ENCODE measurements at regions not wholly inside any gene's neighbourhood (a gene's known extent, or its start where the extent isn't known, plus 50 kb on each side); places are given as distances from the start of the nearest gene placed in this dataset.
A peak's percentile ranks its signal among the peaks of the same experiment; 100 is the strongest.
"Not testable (repeated sequence)": the region's sequence is repeated elsewhere in the genome, so short reads cannot be mapped to it uniquely, and the experiment has no call there.

DNA sequence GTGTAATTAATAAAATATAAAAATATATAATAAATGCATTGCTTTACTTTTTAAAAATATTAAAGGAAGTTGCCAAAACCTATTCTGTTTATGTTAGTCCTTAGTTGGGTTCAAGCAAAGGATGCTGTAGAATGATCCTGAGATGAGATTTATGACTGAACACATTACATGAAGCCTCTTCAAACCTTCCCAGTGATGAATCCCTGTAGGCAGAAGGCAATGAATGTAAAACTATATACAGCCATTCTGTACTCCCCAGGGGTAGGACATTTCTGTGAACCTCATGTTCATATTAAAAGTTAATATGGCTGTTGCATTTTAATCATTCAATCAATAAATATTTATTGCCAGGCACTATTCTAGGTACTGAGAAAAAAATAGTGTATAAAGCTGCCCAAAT lies 166.0 kb downstream of the RFPL4B start:
- no peak for DNase-seq (ENCODE audit: low spot score)

DNA sequence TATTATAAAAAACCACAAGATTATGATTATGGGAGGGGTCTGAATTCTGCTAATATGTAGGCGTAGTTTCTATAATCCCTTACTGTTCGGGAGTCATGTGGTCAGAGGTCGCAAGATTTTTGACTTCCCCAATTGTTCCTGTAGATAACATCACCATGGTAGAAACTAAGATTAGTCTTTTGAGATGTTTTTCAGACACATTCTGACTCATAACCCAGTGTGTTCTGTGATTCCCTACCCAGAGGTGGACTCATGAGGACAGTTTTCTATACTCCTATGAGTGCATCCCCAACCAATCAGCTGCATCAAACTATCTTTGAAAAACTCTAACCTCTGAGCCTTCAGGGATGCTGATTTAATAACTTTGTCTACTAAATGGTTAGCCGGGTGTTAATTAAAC lies 175.5 kb downstream of the RFPL4B start:
- DNase-seq (ENCODE audit: low spot score): no peak

DNA sequence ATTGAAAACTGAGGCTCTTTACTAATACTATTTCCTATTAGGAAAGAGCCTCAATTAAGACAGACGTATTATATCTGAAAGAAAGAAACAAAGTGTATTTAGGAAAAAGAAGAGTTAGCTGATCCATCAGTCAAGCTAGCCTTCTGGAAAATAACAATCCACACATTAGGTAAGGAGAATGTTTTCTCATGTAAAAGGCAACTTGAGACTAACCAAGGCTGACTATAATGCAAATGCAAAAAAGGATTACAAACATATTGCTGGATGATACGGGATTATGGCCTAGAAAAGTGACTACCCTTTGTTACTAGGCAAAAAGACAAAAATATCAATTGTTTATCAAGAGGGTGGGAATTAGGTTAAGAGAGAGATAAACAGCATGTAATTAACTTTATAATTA lies 176.9 kb downstream of the RFPL4B start:
- no peak for DNase-seq (ENCODE audit: low spot score)

DNA sequence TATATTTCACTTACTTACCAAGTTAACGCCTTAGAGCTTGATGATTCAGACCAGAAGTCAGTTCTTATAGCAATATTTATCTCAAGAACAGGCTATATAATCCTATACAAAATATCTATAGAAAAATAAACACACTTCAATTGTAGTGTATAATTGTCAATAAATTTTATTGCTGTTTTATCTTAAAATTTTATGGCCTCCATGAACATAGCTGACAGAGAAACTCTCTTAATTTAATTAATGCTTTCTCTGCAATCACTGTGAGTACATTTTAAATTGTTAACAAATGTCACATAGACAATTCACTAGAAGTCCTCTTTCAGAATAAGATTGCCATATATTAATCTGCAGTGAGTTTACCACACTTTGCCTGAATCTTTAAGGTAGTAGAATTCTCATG lies 178.6 kb downstream of the RFPL4B start:
- DNase-seq (ENCODE audit: low spot score): no peak

DNA sequence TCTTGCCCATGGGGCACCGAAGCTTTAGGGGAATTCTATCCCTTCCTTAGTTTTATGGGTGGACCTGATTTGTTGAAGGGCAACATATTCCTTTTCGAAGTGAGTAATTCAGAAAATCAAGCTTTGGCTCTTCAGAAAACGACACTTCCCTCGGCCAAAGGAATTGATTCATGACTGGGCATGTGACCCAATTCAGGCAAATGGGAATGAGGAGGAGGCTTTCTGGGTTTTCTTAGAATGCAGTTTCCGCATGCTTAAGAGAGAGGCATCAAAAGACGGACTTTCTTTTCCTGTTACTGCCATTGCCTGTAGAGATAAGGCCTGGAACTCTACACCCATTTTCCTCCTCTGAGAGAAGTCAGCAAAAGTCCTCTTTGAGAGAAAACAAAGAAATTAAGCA lies 179.5 kb downstream of the RFPL4B start:
- DNase-seq (ENCODE audit: low spot score): no peak

DNA sequence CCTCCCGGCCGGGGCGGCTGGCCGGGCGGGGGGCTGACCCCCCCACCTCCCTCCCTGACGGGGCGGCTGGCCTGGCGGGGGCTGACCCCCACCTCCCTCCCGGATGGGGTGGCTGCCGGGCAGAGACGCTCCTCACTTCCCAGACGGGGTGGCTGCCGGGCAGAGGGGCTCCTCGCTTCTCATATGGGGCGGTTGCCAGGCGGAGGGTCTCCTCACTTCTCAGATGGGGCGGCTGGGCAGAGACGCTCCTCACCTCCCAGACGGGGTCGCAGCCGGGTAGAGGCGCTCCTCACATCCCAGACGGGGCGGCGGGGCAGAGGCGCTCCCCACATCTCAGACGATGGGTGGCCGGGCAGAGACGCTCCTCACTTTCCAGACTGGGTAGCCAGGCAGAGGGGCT lies 181.2 kb downstream of the RFPL4B start:
- DNase-seq (ENCODE audit: low spot score): not testable (repeated sequence)

DNA sequence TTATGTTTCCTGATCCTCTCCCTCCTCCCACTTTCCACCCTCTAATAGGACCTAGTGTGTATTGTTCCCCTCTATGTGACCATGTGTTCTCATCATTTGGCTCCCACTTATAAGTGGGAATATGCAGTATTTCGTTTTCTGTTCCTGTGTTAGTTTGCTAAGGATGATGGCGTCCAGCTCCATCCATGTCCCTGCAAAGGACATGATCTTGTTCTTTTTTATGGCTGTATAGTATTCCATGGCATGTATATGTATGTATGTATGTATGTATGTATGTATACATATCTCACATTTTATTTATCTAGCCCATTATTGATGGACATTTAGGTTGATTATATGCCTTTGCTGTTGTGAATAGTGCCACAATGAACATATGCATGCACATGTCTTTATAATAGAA lies 188.7 kb downstream of the RFPL4B start:
- DNase-seq (ENCODE audit: low spot score): no peak

DNA sequence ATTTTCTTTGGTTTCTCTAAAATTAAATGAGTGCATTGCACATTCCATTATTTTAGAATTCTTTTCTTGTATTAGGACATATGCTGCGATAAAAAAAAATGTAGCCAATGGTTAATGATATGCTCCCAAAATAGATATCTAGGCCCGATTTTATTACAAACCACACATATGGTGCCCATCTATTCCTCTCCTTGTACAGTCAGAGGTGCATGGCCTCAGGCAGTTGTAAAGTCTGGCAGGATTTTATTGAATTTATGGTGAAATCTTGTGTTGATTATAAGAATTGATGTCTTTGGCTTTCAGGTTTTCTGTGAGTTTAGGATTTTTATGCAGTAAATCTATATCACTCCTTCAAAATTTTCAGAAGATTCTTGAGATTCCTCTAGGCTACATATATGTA lies 192.2 kb downstream of the RFPL4B start:
- no peak for DNase-seq (ENCODE audit: low spot score)

DNA sequence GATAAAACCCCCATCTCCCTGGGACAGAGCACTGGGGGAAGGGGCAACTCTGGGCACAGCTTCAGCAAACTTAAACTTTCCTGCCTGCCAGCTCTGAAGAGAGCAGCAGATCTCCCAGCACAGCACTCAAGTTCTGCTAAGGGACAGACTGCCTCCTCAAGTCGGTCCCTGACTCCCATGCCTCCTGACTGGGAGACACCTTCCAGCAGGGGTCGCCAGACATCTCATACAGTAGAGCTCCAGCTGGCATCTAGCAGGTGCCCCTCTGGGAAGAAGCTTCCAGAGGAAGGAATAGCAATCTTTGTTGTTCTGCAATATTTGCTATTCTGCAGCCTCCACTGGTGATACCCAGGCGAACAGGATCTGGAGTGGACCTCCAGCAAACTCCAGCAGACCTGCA lies 194.7 kb downstream of the RFPL4B start:
- DNase-seq (ENCODE audit: low spot score): not testable (repeated sequence)

DNA sequence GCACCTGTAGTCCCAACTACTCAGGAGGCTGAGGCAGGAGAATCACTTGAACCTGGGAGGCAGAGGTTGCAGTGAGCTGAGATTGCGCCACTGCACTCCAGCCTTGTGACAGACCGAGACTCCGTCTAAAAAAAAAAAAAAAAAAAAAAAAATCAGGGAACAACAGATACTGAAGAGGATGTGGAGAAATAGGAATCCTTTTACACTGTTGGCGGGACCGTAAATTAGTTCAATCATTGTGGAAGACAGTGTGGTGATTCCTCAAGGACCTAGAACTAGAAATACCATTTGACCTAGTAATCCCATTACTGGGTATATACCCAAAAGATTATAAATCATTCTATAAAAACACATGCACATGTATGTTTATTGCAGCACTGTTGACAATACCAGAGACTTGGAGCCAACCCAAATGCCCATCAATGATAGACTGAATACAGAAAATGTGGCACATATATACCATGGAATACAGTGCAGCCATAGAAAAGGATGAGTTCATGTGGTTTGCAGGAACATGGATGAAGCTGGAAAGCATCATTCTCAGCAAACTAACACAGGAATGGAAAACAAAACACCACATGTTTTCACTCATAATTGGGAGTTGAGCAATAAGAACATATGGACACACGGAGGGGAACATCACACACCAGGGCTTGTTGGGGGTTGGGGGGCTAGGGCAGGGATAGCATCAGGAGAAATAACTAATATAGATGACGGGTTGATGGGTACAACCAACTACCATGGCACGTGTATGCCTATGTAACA lies 200.4 kb downstream of the RFPL4B start:
- not testable (repeated sequence) for DNase-seq (ENCODE audit: low spot score)

DNA sequence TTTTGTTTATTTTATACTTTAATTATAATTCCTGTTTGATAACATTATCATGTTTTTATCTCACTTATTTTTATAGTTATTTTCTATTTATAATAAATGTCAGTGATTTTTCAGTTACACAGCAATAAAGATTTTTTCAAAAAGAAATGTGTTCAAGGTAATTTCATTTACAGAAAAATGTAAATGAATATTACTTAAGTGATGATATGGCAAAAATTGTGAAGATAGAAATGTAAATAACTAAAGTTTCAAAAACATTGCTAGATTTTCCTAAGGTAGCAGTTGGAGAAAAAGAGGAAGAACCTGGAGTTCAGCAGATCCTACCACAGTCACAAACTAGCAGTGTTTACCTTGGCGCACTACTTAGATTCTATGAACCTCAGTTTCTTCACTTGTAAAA lies 202.6 kb downstream of the RFPL4B start:
- no peak for DNase-seq (ENCODE audit: low spot score)

DNA sequence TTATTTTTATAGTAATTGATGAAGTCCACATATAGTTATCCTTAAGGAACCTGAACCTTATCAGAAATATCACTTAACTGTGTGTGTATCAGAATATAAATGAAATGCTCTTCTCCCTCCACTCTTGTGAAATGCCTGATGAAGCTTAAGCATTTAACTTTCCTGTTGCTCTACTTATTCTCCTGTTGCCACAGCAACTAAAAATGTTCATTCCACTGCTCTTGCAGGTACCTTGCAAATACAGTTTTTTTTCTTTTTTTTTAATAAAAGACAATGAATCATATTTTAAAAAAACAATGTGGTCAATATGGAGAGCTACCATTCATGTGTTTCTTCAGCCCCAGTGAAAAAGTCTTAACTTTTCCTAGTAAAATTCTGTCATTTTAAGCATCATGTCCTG lies 210.3 kb downstream of the RFPL4B start:
- DNase-seq (ENCODE audit: low spot score): no peak

DNA sequence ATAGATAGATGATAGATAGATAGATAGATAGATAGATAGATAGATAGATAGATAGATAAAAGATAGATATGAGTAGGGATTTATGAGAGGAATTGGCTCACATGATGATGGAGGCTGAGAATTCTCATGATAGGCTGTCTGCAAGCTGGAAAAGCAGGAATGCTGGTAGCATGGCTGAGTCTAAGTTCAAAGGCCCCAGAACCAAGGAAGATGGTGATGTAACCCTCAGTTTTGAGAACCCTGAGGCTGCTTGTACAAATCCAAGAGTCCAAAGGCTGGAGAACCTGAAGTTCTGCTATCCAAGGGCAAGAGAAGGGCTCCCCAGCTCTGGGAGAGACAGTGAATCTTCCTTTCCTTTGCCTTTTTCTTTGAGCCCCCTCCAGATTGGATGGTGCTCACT lies 210.8 kb downstream of the RFPL4B start:
- no peak for DNase-seq (ENCODE audit: low spot score)

DNA sequence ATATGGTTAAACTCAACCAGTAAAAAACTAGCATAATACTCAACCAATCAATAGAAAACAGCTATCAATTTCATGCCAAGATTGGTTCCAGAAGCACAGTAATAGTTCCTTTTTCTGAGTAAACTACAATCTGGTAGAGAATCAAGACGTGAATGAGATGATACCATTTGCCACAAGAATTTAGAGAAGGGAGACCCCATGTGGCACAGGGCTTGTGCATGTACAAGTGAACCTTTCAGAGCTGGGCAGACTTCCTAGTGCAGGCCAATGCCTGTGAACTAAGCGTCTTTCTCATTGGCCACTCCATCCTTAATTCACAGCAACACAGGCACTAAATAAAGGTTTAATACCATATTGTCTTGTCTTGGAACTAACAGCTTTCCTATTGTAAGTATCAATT lies 213.5 kb downstream of the RFPL4B start:
- DNase-seq (ENCODE audit: low spot score): no peak

DNA sequence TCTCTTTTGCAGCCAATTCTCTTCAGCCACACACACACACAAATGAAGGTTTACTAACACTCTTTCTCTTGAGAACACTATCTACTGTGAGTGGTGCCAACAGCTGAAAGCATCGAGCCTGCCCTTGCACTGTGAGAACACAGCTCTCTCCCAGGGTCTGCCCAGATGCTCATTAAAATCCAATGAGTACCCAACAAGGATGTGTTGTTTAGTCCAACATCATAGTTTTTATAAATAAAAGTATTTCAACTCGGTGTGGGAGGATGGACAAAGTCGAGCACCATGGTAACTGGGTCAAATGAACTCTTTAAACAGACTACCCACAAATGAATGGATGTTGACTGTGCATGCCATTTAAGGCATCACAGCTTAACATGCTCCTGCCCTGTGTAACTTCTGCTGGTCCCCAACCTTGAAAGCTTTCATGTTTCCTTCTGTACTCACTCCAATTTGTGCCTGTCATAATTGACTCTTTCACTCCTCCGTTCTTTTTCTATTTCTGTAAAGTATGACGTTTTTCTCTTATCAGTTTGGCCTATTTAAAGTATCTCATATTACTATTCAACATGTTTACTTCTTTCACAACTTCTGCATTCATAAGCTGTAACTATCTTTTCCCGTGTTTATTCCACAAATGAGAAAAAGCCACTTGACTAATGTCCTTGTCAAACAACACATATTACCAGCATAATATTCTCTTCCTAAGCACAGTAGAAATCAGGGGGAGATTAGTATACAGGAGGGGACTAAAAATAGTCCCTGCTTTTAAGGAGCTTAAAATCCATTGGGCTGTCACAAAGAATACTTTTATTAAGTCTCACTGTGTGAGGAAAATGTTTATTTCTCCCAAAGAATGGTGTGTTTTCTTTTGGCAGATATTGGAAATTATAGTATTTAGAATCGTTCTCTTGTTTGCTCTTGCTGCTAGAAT lies 215.4 kb downstream of the RFPL4B start:
- peak; percentile 77 for DNase-seq (ENCODE audit: low spot score)

DNA sequence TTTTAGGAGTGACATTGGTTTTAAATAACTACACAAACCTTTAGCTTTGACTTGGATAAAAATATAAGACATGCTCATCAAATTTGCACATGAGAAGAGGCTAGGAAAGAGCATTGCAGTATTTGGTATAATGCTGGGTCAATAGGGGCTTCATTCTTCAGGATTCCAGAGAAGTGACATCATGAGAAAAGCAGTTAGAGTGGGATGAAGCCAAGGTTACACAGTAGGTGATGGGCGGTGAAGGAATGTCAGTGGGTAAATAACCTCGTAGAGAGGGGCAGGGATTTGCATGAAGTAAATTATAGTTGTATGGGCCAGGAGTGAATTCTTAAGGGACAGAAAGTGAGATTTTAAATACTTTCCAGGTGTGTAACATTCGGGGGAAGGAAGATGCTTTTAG lies 216.2 kb downstream of the RFPL4B start:
- no peak for DNase-seq (ENCODE audit: low spot score)

DNA sequence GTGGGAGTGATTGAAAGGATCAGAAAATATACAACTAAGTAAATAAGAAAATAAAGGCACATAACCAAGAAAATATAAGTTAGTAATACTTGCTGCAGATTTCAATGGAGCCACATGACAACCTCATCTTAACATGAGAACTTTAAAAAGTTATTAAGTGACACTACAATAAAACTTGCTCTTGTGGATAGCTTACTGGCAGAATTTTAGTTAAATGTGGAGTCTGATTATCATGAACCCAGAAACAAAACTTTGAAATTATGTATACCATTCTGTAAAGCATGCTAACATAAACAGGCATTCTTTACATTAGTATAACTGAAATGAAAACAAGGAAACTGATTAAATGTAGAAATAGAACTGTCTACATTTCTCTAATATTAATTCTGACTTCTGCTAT lies 220.9 kb downstream of the RFPL4B start:
- no peak for DNase-seq (ENCODE audit: low spot score)

DNA sequence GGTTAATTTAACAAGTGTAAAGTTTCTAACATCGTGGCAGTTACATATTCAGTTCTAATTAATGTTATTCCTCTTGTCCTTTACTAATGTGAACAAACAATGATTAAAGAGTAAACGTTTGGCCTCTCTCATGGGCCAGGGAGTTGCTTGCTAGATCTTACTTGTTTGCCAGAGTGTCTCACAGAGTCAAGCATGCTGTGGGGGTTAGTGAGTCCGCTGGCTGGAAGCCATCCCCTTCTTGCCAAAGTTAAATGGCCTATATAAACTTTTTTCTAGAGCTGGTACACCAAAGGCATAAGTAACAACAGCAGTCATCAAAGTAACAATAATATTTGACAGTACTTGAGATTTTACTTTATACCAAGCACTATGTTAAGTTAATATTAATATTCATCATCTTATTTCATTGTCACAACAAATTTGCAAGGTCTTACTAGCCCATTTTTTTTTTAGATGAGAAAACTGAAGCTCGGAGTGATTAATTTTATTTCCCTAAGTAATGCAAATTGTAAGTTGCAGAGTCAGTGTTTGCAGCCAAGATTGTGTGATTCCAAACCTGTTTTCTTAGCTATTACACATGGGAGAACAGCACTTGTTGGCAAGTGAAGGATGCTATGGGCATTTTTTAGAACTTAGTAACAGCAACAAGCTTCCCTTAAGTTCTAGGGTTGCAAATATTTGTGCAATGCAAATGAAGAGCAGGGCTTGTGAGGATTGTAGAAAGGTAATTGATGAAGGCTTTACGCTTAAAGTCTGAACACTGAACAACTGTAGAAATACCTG lies 224.5 kb downstream of the RFPL4B start:
- peak; percentile 36 for DNase-seq (ENCODE audit: low spot score)

DNA sequence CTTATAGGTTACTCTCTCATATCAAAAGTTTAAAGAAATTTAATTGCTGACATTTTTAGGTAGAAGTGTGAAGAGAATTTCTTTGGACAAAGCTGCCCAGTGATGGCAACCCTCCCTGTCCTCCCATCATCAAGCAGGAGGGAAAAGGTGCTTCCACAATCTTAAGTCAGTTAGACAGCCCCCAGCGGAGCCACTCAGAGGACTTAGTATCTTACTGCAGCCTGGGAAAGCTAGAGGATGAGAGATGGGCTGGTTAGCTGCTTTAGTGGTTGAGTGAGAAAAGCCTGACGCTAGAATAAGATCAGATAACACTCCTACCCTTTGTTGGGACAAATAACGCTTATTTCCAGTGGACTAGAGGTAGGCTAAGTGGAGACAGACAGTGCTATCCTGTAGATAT lies 227.1 kb downstream of the RFPL4B start:
- no peak for DNase-seq (ENCODE audit: low spot score)

DNA sequence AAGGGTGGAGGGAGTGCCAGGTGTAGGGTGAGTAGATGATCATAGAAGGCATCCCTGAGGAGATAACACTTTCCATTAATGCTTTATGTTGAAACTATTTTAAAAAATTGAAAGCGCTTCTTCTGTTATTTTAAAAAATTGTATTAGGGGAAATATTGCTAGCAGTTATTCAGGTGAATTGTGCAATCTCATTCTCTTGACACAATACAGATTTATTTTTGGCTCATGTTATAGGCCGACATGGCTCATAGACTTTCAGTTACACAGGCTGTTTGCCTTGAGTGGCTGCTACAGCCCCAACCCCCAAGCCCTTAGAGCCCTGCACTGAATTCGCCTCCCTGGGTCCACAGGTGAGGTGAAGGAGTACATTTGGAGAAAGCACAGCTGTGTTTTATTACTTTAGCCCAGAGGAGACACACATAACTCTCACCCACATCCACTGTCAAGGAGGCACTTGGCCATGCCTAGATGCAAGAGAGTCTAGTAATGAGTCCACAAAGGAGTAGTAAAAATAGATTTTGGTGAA lies 228.2 kb downstream of the RFPL4B start:
- DNase-seq (ENCODE audit: low spot score): no peak

DNA sequence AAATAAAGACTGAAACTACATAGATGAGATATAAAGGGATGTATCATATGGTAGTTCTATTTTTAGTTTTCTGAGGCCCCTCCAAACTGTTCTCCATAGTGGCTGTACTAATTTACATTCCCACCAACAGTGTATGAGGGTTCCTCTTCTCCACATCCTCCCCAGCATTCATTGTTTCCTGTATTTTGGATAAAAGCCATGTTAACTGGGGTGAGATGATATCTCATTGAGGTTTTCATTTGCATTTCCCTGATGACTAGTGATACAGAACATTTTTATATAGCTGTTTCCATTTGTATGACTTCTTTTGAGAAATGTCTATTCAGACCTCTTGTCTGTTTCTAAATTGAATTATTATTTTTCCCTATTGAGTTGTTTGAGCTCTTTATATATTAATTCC lies 229.3 kb downstream of the RFPL4B start:
- DNase-seq (ENCODE audit: low spot score): no peak

DNA sequence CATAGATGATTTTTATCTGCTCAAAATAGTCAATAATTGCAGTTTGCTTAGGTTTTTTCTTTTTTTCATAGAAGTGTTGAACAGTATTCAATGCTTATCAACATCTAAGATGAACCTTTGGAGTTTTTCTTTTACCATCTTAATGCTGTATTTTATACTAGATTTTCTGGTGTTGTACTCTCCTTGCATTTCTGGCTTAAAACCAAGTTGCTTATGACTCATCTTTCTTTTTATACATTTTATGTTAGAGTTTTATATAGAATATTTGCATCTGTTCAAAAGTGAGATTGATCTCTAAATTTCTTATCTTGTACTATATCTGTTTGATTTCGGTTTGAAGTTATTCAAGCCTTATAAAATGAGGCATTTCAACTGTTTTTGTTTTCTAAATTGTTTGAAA lies 232.5 kb downstream of the RFPL4B start:
- no peak for DNase-seq (ENCODE audit: low spot score)
